Putamen (tissue), 1 donor: ENCODE measurements at regions not wholly inside any gene's neighbourhood (a gene's known extent, or its start where the extent isn't known, plus 50 kb on each side); places are given as distances from the start of the nearest gene placed in this dataset.
"Not testable (repeated sequence)": the region's sequence is repeated elsewhere in the genome, so short reads cannot be mapped to it uniquely, and the experiment has no call there.

Experiments used
- DNase-seq: peaks from one replicate; pipeline ENCODE4 v3.0.0-alpha.2; 2016; ENCODE audit warnings: low spot score

DNA sequence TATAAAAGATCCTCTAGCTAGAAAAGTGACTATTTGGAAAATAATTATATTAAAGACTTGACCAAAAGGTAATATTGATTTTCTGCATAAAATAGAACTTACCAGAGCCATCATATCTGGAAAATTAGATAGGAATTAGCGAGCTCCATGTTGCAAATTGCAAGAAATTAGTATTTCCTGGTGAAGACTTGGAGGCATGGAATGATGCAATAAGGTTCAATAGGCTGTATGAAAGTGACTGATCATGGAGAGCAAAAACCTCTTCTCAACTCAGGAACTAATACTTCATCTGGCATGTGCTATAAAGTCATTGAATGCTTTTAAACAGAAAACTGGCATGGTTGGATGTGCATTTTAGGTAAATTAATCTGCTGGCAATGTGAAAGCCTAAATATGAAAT, 66.3 kb upstream of the UFM1 start:
- no peak for DNase-seq

DNA sequence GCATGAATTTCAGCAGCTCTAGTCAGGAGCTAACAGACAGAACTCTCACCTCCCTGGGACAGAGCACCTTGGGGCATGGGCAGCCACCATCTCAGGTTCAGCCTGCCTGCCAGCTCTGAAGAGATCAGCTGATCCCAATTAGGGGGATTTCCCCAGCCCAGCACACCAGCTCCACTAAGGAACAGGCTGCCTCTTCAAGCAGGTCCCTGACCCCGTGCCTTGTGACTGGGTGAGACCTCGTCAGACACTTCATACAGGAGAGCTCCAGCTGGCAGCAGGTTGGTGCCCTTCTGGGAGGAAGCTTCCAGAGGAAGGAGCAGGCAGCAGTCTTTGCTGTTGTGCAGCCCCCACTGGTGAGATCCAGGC, 84.5 kb upstream of the UFM1 start:
- DNase-seq, result no peak

DNA sequence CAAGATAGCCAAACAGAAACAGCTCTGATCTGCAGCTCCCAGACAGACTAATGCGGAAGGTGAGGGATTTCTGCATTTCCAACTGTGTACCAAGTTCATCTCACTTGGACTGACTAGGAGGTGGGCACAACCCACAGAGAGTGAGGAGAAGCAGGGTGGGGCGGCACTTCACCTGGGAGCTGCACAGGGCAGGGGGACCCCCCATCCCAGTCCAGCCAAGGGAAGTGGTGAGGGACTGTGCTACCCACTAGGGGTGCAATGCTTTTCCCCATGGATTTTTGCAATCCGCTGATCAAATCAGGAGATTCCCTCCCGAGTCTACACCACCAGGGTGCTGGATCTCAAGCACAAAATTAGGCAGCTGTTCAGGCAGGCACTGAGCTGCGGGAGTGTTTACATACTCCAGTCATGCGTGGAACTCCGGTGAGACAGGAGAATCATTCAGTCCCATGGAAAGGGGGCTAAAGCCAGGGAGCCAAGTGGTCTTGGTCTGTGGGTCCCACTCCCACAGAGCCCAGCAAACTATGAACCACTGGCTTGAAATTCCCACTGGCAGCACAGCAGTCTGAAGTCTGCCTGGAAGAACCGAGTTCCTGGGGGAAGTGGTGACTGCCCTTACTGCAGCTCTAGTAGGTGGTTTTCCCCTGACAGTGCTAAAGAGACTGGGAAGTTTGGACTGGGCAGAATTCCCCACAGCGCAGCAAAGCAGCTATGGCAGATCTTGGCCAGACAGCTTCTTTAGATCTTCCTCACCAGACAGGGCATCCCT, 85.1 kb upstream of the UFM1 start:
- DNase-seq, result no peak

DNA sequence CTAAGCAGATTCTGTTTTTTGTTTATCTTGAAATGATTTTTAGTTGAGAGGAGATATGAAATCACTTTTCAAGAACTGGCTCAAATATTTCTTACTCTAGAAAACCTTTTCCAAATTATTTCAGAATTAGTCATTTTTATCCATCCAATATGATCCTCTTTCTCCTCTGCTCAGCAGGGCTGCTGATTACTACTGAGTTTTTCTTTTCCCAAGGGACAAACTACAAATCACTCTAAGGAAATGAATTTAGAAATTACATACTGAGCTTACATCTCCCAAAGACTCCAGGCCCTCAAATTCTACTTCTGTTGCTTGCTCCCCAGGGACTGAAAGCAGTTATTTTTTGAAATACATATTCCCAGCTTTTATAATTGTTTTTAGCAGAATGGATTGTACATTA, 87.4 kb upstream of the UFM1 start:
- no peak for DNase-seq

DNA sequence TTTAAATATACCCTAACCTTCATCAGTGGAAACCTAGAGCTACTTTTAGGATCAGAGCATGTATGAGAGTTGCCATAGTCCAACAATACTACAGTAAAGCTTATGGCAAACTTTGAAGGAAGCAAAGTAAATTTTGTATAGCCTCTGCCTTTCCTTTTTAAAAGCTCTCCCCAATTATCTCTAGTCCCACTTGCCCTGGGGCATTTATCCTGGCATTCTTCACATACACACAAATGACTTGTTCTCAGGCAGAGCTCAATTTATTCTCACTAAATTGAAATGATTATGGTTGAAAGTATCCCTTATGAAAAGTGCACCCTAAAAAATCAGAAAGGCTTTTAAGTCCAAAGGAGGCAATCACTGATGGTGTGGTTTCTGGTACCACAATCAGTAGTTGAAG, 94.1 kb upstream of the UFM1 start:
- DNase-seq, result no peak

DNA sequence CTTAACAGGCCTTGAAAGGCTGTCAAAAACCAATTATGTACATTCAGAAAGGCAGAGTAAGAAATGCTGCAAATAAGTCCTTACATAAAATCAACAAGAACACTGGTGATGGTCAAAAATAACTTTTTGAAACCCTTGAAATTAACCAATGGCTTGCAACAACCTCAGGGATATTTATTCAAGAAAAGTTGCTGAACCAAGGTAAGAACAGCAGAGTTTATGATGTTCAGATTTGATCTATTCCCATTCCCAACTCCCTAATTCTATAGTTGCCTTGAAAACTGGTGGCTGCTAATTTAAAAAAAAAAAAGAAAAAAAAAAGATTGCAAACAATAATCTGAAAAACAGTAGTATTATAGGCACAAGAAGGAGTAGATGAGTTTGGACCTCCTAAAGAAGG, 109.8 kb upstream of the UFM1 start:
- no peak for DNase-seq

DNA sequence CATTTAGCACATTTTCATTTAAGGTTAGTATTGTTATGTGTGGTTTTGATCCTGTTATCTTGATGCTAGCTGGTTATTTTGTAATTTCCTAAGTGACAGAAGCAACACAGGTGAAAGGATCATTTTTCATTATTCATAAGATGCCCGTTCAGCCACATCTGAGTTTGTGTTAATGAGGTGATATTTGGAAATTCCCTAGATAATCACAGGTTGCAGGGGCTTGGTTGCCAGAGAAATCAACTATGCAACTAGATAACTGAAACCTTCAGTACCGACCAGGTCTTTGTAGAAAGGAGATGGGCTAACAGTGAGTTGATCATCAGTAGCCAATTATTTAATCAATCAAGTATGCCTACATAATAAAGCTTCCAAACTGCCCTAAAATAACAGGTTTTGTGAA, 121.3 kb upstream of the UFM1 start:
- no peak for DNase-seq

DNA sequence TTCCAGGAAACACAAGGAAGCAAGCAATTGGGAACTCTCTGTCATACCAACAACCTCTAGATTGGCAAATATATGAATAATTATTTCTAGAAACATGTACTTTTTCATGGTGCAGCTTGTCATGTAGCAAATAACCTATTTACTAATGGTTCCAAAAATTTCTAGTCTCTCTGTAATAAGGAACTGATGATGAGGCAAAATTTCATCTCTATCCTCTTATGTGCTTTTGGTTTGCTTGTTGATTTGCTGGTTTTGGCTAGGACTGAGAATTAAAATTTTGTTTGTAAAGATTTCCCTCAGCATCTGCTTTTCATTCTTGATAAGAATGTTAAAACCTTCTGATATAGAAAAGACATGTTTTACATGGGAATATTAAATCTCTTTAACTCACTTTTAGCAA, 123.2 kb upstream of the UFM1 start:
- no peak for DNase-seq

DNA sequence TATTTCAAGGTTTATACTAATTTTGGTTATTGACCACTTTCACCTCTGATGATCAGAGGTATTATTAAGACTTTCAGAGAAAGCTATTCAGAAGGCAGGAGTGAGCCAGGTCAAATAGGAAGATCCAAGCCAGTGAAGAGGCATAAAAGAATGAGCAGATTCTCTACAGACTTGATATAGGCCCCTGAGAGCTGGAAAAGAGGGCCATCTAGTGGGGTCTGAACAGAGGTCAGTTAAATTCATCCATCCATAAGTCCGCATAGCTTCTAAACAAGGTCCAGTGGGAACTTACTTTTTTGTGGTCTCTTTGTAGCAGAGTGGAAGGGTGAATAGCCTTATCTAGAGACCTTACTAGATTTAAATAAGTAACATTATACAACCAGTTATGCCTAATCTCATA, 126.6 kb upstream of the UFM1 start:
- no peak for DNase-seq

DNA sequence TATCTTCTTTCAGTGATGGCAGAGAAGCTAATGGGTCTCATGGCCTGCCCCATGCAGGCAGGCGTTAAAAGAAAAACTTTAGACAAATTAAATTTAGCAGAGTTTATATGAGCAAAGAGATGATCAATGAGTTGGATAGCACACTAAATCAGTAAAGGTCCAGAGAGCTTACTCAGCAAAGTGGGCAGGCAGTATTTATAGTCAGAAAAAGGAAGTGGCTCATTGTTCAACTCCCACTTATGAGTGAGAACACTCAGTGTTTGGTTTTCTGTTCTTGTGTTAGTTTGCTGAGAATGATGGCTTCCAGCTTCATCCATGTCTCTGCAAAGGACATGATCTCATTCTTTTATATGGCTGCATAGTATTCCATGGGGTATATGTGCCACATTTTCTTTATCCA, 128.5 kb upstream of the UFM1 start:
- DNase-seq, result not testable (repeated sequence)

DNA sequence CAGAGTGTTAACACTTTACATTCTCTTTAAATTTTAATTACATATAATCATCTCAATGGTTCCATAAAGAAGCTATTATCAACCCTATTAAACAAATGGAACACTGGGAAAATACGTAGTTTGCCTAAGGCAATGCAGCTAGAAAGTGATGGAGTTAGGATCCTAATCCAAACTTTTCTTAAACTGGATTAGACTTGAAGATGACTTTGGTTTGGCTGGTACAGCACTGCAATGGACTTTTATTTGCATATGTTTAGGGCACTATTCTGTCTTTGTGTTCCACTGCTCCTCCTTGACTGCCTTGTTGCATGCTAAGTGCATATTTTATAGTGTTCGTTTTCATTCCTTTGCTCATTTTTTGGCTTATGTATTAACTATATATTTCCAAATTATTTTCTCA, 133.5 kb upstream of the UFM1 start:
- DNase-seq, result no peak

DNA sequence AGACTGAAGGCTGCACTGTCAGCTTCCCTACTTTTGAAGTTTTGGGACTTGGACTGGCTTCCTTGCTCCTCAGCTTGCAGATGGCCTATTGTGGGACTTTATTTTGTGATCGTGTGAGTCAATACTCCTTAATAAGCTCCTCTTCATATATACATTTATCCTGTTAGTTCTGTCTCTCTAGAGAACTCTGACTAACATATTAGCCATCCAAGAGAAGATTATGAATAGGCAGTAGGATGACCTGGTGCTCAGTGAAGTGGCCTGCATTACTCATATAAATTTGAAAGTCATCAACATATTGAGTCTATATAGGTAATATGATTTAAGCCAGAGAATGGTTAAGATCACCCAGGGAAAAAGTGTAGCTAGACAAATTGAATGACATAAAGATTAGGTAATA, 136.3 kb upstream of the UFM1 start:
- DNase-seq, result no peak

DNA sequence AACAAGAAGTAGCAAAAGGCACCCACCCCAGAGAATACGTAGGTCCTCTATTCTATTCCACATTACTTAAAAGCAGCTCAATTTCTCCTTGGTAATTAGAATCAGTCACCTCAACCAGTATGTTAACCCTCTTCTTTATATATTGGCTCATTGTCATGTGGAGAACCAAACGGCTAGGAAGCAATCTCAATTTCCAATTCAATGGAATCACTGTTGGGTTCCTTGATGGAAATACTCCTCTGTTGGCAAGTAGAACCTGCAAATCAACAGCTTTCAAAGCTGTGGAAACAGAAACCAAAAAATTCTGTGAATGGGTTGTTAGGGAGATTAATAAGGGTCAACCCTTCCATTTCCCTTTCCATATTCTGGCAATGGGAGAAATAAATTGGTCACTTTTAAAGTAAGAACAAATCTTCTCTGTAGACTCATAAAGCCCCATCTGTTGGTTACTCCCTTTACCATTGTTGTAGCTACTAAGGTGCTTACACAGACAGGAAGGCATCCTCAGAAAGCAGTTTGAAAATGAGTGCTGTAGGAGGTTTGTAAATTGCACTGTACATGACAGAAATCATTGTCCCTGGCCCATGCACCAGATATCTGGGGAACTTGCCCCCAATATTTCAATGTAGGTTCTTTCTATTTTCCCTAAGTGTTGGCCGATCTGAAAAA, 138.6 kb upstream of the UFM1 start:
- DNase-seq, result no peak

DNA sequence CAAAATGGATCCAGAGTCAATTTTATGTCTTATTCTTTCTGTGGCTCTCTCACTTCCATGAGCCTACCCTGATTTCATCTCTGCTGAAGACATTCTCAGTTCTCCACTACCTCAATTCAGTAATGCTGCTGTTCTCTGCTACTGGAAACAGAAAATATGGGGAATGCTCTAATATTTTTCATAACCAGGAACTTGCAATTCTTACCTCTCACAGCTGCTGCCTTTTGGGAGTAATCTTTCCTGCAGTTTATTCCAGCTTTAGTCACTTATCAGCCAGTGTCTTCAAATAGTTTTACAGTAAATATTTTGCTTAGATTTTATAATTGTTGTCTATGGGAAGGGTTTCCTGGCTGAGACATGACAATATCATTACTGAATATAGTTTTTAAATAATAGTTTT, 145.1 kb upstream of the UFM1 start:
- DNase-seq, result no peak

DNA sequence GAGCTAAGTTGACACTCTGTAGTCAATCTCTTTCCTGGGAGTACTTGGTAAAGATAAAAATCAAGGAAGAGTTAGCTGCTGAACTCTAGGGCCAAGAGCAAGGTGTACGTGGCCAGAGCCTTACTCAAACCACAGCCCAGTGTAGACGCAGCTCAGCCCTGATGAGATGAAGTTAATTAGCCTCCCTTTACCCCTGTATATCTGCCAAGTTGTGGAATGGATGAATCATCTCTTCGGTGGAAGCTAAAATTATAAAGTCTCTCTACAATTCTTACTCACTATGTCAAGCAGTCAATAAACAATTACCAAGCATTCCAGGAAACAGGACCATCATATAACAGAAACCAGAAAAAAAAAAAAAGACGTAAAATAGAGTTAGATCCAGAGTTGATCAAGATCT, 146.9 kb upstream of the UFM1 start:
- no peak for DNase-seq

DNA sequence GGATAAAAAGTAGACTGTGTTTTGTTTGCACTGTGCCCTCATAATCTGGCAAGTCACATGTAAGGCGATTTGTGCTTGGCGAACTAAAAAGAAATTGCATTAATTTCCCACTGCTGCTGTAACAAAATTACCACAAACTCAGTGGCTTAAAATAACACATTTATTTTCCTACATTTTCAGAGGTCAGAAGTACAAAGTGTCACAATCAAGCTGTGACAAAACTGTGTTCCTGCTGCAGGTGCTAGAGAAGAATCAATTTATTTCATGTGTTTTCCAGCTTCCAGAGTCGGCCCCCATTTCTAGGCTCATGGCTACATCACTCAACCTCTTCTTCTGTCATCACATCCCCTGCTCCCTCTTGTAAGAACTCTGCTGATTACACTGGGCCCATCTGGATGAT, 158.6 kb upstream of the UFM1 start:
- DNase-seq, result no peak

DNA sequence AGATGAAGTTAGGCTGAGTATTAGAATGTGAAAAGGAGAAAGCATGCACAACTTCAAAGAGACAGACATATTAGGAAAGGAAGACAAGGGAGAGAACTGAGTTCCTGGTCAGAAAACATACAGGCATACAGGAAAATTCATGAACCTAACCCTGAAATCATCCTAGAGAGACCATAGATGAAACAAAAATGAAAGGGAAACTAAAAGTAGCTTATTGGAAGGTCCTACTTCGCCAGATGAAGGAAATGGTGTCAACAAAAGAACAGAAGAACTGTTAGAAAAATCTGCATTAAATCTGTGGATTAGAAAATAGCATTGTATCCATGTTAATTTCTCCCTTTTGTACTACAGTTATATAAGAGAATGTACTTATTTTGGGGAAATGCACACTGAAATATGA, 169.0 kb upstream of the UFM1 start:
- DNase-seq, result no peak

DNA sequence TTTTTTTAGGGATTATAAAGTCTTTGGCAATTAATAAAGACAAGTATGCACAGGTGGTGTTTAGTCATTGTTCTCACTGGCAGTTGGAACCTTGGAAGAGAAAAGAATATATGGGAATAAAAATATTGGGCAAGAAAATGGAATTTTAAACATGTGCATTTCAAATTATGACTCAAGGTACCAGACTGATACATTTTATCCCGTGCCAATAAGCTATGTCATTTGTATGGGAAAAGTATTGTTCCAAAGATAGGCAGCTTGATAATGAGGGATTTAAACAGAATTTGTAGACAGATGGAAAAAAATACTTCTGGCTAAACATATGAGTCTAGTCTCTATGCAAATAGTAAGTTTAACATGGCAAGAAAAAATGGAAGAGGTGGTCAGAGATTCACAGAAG, 169.5 kb upstream of the UFM1 start:
- DNase-seq, result no peak

DNA sequence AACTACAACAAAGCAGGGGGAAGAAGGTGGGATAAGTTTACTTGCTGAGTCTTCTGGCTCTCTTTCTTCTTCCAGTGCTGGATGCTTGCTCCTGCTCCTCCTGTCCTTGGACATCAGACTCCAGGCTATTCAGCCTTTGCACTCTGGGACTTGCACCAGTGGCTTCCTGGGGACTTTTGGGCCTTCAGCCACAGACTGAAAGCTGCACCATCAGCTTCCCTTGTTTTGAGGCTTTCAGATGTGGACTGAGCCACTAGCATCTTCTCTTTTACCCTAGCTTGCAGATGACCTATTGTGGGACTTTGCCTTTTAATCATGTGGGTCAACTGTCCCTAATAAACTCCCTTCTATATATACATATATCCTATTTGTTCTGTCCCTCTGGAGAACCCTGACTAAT, 173.0 kb upstream of the UFM1 start:
- DNase-seq, result no peak

DNA sequence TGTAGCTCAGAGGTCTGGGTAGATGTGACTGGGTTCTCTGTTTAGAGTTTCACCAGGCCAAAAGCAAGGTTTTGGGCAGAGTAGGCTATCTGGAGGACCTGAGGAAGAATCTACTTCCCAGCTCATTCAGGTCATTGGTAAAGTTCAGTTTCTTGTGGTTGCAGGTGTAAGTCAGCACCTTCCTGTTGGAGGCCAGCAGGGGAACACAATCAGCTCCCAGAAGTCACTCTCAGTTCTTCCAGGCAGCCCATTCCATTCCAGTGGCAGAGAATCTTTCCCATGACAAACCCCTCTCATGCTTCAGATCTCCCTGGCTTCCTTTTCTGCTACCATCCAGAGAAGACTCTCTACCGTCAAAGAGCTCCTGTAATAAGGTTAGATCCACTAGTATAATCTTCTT, 176.2 kb upstream of the UFM1 start:
- DNase-seq, result no peak

DNA sequence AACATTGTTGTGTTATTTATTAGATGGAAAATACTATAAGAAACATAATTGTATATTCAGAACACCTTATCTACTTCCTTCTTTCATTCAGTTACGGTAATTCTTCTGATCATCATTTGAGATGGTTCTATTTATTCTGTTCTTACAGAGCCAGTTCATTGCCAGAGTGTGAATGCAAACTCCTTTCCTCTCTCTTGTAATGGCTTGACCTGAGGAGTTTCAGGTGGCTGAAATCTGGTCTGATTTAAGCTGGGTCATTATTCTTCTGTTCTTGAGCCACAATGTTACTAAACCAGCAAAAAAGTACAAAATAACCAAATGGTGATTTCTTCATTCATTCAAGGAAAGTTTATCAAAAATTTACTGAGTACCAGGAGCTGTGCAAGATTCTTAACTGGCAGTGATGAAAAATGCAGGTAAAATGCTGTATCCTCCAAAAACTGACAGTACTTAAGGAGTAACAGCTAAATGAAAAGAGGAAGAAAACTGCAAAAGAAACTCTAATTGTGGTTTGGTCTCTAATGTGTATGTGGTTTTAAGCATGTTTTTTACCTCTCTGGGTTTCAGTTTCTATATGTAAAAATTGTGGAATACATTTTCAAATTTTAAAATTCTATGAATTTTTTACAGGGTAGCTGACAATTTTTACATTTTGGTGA, 182.4 kb upstream of the UFM1 start:
- DNase-seq, result no peak

DNA sequence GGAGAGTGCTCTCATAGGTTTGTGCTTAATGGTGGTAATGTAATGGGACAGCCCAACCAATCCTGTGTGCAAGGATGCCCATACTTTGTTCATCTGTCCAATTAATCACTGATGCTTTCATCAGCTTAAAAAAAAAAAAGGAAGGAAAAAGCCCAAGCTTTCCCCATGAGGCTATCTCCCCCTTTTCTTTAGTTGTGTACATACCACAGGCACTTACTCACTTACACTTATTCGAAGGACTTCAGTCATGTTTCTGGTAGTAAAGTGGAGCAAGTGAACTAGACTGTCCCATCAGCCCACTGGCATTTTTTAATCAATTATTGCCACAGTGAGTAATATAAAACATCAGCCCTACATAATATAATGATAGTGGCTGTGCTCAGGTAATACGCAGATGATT, 183.5 kb upstream of the UFM1 start:
- DNase-seq, result no peak

DNA sequence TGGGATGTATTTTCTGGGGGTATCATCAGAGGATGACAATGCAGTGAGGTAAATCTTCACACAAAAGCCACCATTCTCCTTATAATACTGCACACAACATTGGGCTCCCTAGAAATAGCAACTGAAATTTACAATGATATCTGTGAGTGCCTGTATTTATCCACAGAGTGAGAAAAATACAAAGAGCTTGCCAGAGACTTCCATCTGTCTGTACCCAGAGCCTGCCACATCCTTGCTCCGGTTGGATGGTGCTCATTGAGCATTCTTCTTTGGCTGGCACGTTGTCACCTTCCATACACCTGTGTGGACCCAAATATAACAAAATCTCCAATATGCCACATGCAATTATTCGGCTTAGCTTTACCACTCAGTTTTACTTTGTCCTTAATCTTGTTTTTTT, 189.5 kb upstream of the UFM1 start:
- DNase-seq, result no peak

DNA sequence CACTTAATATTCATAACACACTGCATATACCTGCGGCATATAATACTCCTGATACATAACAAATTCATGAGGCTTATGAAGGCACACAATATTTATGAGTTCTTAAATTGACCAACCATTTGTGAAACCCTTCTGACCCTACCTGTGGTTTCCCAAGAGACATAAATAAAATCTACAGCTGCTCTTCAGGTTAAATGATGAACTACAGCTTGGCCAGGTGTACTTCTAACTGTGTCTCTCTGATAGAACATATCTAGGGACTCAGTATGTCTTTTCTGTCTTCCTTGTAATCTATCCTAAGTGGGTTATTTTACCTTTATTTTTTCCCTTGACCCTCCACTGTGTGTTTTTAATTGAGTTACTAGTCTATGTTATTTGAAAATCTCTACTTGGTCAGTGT, 189.9 kb upstream of the UFM1 start:
- no peak for DNase-seq
